ENCODE measurements at regions not wholly inside any gene's neighbourhood (a gene's known extent, or its start where the extent isn't known, plus 50 kb on each side); places are given as distances from the start of the nearest gene placed in this dataset.

DNA sequence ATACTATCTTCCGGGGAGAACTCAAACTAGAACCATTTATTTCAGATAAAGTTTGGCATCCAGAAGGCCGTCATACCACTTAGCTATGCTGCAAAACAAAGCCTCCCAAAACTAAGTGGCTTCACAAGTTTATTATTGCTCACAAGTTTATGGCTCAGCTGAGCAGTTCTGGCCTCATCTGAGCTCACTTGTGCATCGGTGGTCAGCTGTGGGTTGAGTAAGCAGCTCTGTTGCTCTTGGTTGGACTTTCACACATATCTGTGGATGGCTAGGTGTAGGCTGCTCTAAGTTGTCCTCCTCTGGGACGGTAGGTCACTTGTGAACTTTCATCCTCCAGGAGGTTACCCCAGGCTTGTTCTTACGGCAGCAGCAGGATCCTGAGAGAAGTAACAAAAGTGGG lies 162.7 kb downstream of the BTG1 start:
- TF ChIP-seq, protein P1, sequence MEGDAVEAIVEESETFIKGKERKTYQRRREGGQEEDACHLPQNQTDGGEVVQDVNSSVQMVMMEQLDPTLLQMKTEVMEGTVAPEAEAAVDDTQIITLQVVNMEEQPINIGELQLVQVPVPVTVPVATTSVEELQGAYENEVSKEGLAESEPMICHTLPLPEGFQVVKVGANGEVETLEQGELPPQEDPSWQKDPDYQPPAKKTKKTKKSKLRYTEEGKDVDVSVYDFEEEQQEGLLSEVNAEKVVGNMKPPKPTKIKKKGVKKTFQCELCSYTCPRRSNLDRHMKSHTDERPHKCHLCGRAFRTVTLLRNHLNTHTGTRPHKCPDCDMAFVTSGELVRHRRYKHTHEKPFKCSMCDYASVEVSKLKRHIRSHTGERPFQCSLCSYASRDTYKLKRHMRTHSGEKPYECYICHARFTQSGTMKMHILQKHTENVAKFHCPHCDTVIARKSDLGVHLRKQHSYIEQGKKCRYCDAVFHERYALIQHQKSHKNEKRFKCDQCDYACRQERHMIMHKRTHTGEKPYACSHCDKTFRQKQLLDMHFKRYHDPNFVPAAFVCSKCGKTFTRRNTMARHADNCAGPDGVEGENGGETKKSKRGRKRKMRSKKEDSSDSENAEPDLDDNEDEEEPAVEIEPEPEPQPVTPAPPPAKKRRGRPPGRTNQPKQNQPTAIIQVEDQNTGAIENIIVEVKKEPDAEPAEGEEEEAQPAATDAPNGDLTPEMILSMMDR (conservative IDR thresholded peaks at IDR 0.05): no peak
- TF ChIP-seq ZFX (IDR thresholded peaks at IDR 0.05): no peak
